ENCODE measurements at regions not wholly inside any gene's neighbourhood (a gene's known extent, or its start where the extent isn't known, plus 50 kb on each side); places are given as distances from the start of the nearest gene placed in this dataset.

GRCh38 chr5:135105105-135105484 is 71.1 kb upstream of the PITX1 start:
- Histone ChIP-seq H2AFZ (ENCODE audit: control insufficient read depth, low read length) (no peak overlapping the region), H3K4me1 (ENCODE audit: control insufficient read depth, extremely low read depth, insufficient read depth, low read length) (peaks cover 14% of the 10 kb centered on the region), H3K9me1 (ENCODE audit: control insufficient read depth, extremely low read depth, insufficient read depth, low read length) (no peaks in the 10 kb centered on the region), H3K79me2 (ENCODE audit: control insufficient read depth, insufficient read depth, low read length) (no peaks in the 10 kb centered on the region), H3K27me3 (ENCODE audit: control insufficient read depth, extremely low read depth, insufficient read depth, low read length) (no peaks in the 10 kb centered on the region), H3K4me2 (ENCODE audit: control insufficient read depth, extremely low read depth, insufficient read depth, low read depth, low read length) (no peak overlapping the region), H3K9ac (ENCODE audit: control insufficient read depth, extremely low read depth, insufficient read depth, low read length) (no peak overlapping the region), H3K36me3 (ENCODE audit: control insufficient read depth in 2 of 2, extremely low read depth in 1 of 2, insufficient read depth in 2 of 2, low read length in 2 of 2) (no peaks in the 10 kb centered on the region), H3K9me3 (ENCODE audit: control insufficient read depth, low read depth, low read length) (no peaks in the 10 kb centered on the region), H3K4me3 (ENCODE audit: control insufficient read depth in 2 of 3, extremely low read depth in 1 of 3, insufficient read depth in 2 of 3, low read depth in 1 of 3, low read length in 3 of 3) (no peak overlapping the region), H4K20me1 (ENCODE audit: control insufficient read depth, extremely low read depth, insufficient read depth, low read length) (no peaks in the 10 kb centered on the region), H3K27ac (ENCODE audit: control insufficient read depth, insufficient read depth, low read length) (no peak overlapping the region)
- dilution Hi-C loops (cut with MboI; ENCODE audit: extremely low pct_ligation_motif_present, low sequenced_read_pairs), result no loop called here
- FAIRE-seq (no peak), DNase-seq (ENCODE audit: low read depth, low spot score) (no peak)
- TF ChIP-seq CTCF (optimal IDR thresholded peaks at IDR 0.05 in 1 of 3, IDR thresholded peaks at IDR 0.05 in 1 of 3, conservative IDR thresholded peaks at IDR 0.05 in 1 of 3; ENCODE audit: extremely low read depth in 1 of 3, insufficient read depth in 2 of 3, low read length in 3 of 3) (no peak), EZH2 (IDR thresholded peaks at IDR 0.05; ENCODE audit: low read length) (no peak)

GRCh38 chr5:135103575-135103853 is 69.5 kb upstream of the PITX1 start:
- DNase-seq (ENCODE audit: low read depth, low spot score) (no peak), FAIRE-seq (no peak)
- H3K9ac ChIP-seq (ENCODE audit: control insufficient read depth, extremely low read depth, insufficient read depth, low read length), result no peak overlapping the region
- peaks cover 14% of the 10 kb centered on the region for H3K4me1 ChIP-seq (ENCODE audit: control insufficient read depth, extremely low read depth, insufficient read depth, low read length)
- H3K27ac ChIP-seq (ENCODE audit: control insufficient read depth, insufficient read depth, low read length), result no peak overlapping the region
- H3K4me3 ChIP-seq (ENCODE audit: control insufficient read depth in 2 of 3, extremely low read depth in 1 of 3, insufficient read depth in 2 of 3, low read depth in 1 of 3, low read length in 3 of 3), result no peak overlapping the region
- no peaks in the 10 kb centered on the region for H4K20me1 ChIP-seq (ENCODE audit: control insufficient read depth, extremely low read depth, insufficient read depth, low read length)
- no peak overlapping the region for H3K4me2 ChIP-seq (ENCODE audit: control insufficient read depth, extremely low read depth, insufficient read depth, low read depth, low read length)
- no peaks in the 10 kb centered on the region for H3K36me3 ChIP-seq (ENCODE audit: control insufficient read depth in 2 of 2, extremely low read depth in 1 of 2, insufficient read depth in 2 of 2, low read length in 2 of 2)
- no peaks in the 10 kb centered on the region for H3K27me3 ChIP-seq (ENCODE audit: control insufficient read depth, extremely low read depth, insufficient read depth, low read length)
- no peak for TF ChIP-seq EZH2 (IDR thresholded peaks at IDR 0.05; ENCODE audit: low read length)
- TF ChIP-seq CTCF (optimal IDR thresholded peaks at IDR 0.05 in 1 of 3, IDR thresholded peaks at IDR 0.05 in 1 of 3, conservative IDR thresholded peaks at IDR 0.05 in 1 of 3; ENCODE audit: extremely low read depth in 1 of 3, insufficient read depth in 2 of 3, low read length in 3 of 3), result no peak
- no peak overlapping the region for H2AFZ ChIP-seq (ENCODE audit: control insufficient read depth, low read length)
- dilution Hi-C loops (cut with MboI; ENCODE audit: extremely low pct_ligation_motif_present, low sequenced_read_pairs), result no loop called here
- H3K79me2 ChIP-seq (ENCODE audit: control insufficient read depth, insufficient read depth, low read length), result no peaks in the 10 kb centered on the region
- no peaks in the 10 kb centered on the region for H3K9me3 ChIP-seq (ENCODE audit: control insufficient read depth, low read depth, low read length)
- no peaks in the 10 kb centered on the region for H3K9me1 ChIP-seq (ENCODE audit: control insufficient read depth, extremely low read depth, insufficient read depth, low read length)
